Loucy (cell line): ENCODE measurements at regions not wholly inside any gene's neighbourhood (a gene's known extent, or its start where the extent isn't known, plus 50 kb on each side); places are given as distances from the start of the nearest gene placed in this dataset.

Experiments
- EZH2phosphoT487 ChIP-seq: fragments of 200-600 bp; IDR thresholded peaks from 2 replicates; pipeline ENCODE4 v1.6.1; 2018; ENCODE audit warnings: antibody characterized with exemption, mild to moderate bottlenecking, moderate library complexity, borderline replicate concordance
- TF ChIP-seq, protein P1 (sequence below): fragments of 200-600 bp; sonication (generic); conservative IDR thresholded peaks from 2 replicates; pipeline ENCODE4 v1.5.1; 2014; ENCODE audit warnings: mild to moderate bottlenecking, antibody characterized with exemption, low read length

DNA sequence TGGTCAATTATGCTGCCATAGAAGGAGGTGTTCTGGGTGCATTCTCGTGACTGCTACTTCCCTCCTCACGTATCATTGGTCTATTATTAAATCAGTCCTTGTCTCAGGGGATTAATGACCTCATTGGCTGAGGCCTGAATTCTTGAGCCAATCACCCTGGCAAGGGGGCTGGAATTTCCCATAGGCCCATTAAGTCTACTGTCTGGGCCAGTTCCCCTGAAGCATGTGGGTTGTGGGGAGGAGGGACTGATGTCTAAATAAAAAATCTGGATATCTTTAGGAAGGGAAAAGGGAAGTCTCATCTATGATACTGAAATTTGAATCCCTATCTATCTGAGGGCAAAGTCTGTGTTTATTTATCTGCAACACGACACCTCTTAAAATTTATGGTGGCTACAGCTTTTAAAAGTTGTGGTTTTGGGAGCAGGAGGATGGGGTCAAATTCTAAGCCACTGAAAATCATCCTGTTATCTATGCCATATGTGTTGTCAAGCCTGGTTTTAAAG lies 71.9 kb downstream of the DYRK2 start:
- TF ChIP-seq, protein P1, sequence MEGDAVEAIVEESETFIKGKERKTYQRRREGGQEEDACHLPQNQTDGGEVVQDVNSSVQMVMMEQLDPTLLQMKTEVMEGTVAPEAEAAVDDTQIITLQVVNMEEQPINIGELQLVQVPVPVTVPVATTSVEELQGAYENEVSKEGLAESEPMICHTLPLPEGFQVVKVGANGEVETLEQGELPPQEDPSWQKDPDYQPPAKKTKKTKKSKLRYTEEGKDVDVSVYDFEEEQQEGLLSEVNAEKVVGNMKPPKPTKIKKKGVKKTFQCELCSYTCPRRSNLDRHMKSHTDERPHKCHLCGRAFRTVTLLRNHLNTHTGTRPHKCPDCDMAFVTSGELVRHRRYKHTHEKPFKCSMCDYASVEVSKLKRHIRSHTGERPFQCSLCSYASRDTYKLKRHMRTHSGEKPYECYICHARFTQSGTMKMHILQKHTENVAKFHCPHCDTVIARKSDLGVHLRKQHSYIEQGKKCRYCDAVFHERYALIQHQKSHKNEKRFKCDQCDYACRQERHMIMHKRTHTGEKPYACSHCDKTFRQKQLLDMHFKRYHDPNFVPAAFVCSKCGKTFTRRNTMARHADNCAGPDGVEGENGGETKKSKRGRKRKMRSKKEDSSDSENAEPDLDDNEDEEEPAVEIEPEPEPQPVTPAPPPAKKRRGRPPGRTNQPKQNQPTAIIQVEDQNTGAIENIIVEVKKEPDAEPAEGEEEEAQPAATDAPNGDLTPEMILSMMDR, result no peak
- no peak for TF ChIP-seq EZH2phosphoT487
